ENCODE measurements at regions not wholly inside any gene's neighbourhood (a gene's known extent, or its start where the extent isn't known, plus 50 kb on each side); places are given as distances from the start of the nearest gene placed in this dataset.
"Not testable (repeated sequence)": the region's sequence is repeated elsewhere in the genome, so short reads cannot be mapped to it uniquely, and the experiment has no call there.

DNA sequence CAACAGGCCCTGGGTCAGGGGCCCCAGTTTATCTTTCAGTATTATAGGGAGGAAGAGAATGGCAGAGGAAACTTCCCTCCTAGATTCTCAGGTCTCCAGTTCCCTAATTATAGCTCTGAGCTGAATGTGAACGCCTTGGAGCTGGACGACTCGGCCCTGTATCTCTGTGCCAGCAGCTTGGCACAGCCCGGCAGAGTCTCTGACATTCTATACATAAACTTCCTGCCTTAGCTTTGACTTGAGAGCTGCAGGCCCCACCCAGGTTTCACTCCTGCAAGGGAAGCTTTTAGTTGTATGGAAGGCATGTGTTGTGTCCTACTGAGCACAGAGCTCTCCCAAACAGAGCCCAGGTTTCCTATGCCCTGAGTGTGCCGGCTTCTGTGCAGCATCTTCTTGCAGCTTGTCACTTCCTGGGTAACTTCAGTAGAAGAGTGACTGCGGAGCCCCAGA, 205.6 kb upstream of the PRSS58 start:
- ATAC-seq, result peak; percentile 51 to 71
- H3K9me3 Mint-ChIP-seq, result no peaks in the 10 kb centered on the region
- no peaks in the 10 kb centered on the region for H3K36me3 Mint-ChIP-seq
- DNase-seq (ENCODE audit: low spot score in 2 of 2), result no peak
- peak overlapping the region; percentile 88 to 93 for H3K27ac Mint-ChIP-seq

GRCh38 chr7:142461437-142461836, 203.6 kb upstream of the PRSS58 start:
- peak overlapping the region; percentile 83 to 88 for H3K27ac Mint-ChIP-seq

GRCh38 chr7:142460402-142461117, 202.7 kb upstream of the PRSS58 start:
- Mint-ChIP-seq H3K9me3 (no peaks in the 10 kb centered on the region), H3K36me3 (no peaks in the 10 kb centered on the region), H3K27ac (no peak overlapping the region)
- no peak for ATAC-seq
- no peak for DNase-seq (ENCODE audit: low spot score in 2 of 2)

More at GRCh38 chr7:142461437-142461836, 203.6 kb upstream of the PRSS58 start:
- no peaks in the 10 kb centered on the region for H3K36me3 Mint-ChIP-seq
- DNase-seq (ENCODE audit: low spot score in 2 of 2), result no peak
- peak; percentile 26 to 34 for ATAC-seq
- H3K9me3 Mint-ChIP-seq, result no peaks in the 10 kb centered on the region

DNA sequence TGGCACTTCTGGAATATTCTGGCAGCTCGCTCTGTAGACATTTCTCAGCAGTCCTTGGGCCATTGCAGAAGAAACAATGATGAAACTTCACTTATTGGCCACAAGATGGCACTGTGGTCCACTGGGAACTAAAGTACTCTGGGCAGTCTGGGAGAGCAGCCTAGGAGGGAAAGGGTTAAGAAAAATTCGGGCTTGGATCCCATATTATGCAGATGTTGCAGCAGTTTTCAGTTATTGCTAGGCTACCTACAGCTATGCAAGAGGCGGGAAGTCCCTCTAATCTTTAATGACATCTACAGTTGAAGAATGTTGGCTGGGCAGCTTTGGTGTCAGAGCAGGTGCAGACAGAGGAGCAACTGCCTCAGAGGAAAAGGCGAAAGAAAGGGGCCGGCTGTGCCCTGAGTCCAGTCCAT, 201.7 kb upstream of the PRSS58 start:
- peak overlapping the region in 1 of 2 donors; percentile 51 for H3K27ac Mint-ChIP-seq
- no peaks in the 10 kb centered on the region for H3K9me3 Mint-ChIP-seq
- no peak for DNase-seq (ENCODE audit: low spot score in 2 of 2)
- peak; percentile 62 to 75 for ATAC-seq
- H3K36me3 Mint-ChIP-seq, result no peaks in the 10 kb centered on the region

DNA sequence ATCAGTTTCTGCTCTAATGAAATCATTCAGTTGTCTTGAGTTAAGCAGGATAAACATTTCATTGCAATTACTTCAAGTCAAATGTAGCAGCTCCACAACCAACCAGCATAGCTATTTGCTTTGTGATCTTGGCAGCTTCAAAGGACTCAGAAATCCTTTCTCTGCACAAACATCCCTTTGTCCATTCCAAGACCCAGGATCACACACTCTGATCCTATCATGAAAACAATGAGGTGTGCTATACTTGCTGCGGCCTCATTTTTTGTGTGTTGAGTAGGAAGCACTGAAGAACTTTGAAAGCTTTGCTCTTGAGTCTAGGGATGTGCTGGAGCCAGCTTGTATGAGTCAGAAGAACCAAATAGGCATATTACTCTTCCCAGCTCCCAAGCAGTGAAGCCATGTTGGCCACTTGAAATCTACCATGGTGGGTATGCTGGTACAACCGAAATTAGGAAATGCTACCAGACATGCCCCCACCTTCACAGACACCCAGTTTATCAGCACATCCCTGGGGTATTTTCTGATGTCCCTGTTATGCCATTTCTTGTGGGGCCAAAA, 199.4 kb upstream of the PRSS58 start:
- ATAC-seq, result no peak
- no peak for DNase-seq (ENCODE audit: low spot score in 2 of 2)
- Mint-ChIP-seq H3K27ac (no peak overlapping the region), H3K36me3 (no peaks in the 10 kb centered on the region), H3K9me3 (no peaks in the 10 kb centered on the region)

DNA sequence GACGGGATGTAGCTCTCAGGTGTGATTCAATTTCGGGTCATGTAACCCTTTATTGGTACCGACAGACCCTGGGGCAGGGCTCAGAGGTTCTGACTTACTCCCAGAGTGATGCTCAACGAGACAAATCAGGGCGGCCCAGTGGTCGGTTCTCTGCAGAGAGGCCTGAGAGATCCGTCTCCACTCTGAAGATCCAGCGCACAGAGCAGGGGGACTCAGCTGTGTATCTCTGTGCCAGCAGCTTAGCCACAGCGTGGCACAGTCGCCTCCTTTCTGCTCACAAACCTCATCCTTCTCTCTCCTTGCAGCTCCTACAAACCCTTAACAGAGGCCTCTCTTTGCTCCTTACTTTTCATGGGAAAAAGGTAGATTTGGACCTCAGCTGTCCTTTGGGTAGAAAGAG, 197.5 kb upstream of the PRSS58 start:
- H3K36me3 Mint-ChIP-seq, result no peaks in the 10 kb centered on the region
- DNase-seq (ENCODE audit: low spot score in 2 of 2), result no peak
- ATAC-seq, result peak in 1 of 2 donors; percentile 12
- H3K9me3 Mint-ChIP-seq, result no peaks in the 10 kb centered on the region
- peak overlapping the region in 1 of 2 donors; percentile 28 for H3K27ac Mint-ChIP-seq

DNA sequence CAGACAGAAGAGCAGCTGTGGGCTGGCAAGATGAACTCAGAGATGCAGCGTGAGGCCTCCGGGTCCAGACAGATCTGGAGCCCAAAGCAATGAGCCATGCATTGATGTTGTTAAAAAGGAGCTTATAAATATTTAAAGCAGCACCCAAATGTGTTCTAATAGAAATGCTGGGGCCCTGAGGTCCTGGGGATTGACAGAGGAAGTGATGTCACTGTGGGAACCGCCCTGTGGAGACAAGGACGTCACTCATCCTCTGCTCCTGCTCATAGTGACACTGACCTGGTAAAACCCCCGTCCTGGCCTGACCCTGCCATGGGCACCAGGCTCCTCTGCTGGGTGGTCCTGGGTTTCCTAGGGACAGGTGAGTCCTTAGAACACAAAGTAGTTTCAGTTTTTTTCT, 197.0 kb upstream of the PRSS58 start:
- Mint-ChIP-seq H3K9me3 (no peaks in the 10 kb centered on the region), H3K27ac (peak overlapping the region in 1 of 2 donors; percentile 28), H3K36me3 (no peaks in the 10 kb centered on the region)
- DNase-seq (ENCODE audit: low spot score in 2 of 2) (no peak), ATAC-seq (peak in 1 of 2 donors; percentile 71)

- Mint-ChIP-seq H3K27ac (peak overlapping the region in 1 of 2 donors; percentile 75), H3K36me3 (no peaks in the 10 kb centered on the region), H3K9me3 (no peaks in the 10 kb centered on the region)
- ATAC-seq (no peak), DNase-seq (ENCODE audit: low spot score in 2 of 2) (no peak)
Measured at GRCh38 chr7:142452791-142453190, 194.9 kb upstream of the PRSS58 start.

- Mint-ChIP-seq H3K27ac (no peak overlapping the region), H3K9me3 (no peaks in the 10 kb centered on the region), H3K36me3 (no peaks in the 10 kb centered on the region)
- DNase-seq (ENCODE audit: low spot score in 2 of 2), result no peak
- ATAC-seq, result no peak
Measured at GRCh38 chr7:142451817-142452216, 194.0 kb upstream of the PRSS58 start.

GRCh38 chr7:142451296-142451695, 193.4 kb upstream of the PRSS58 start:
- ATAC-seq, result no peak
- Mint-ChIP-seq H3K36me3 (no peaks in the 10 kb centered on the region), H3K9me3 (no peaks in the 10 kb centered on the region), H3K27ac (no peak overlapping the region)
- no peak for DNase-seq (ENCODE audit: low spot score in 2 of 2)

- no peak for ATAC-seq
- Mint-ChIP-seq H3K36me3 (no peaks in the 10 kb centered on the region), H3K27ac (no peak overlapping the region)
Measured at GRCh38 chr7:142450695-142451094, 192.8 kb upstream of the PRSS58 start.

GRCh38 chr7:142450206-142450605, 192.3 kb upstream of the PRSS58 start:
- Mint-ChIP-seq H3K36me3 (no peaks in the 10 kb centered on the region), H3K27ac (no peak overlapping the region), H3K9me3 (no peaks in the 10 kb centered on the region)
- DNase-seq (ENCODE audit: low spot score in 2 of 2), result no peak
- peak in 1 of 2 donors; percentile 23 for ATAC-seq

More at GRCh38 chr7:142450695-142451094, 192.8 kb upstream of the PRSS58 start:
- no peaks in the 10 kb centered on the region for H3K9me3 Mint-ChIP-seq
- no peak for DNase-seq (ENCODE audit: low spot score in 2 of 2)

GRCh38 chr7:142448857-142449256, 191.0 kb upstream of the PRSS58 start:
- not testable (repeated sequence) for ATAC-seq; DNase-seq (ENCODE audit: low spot score in 2 of 2); H3K36me3 Mint-ChIP-seq; H3K27ac Mint-ChIP-seq; H3K9me3 Mint-ChIP-seq

- Mint-ChIP-seq H3K36me3 (no peaks in the 10 kb centered on the region), H3K9me3 (no peaks in the 10 kb centered on the region), H3K27ac (no peak overlapping the region)
- DNase-seq (ENCODE audit: low spot score in 2 of 2), result no peak
- no peak for ATAC-seq
Measured at GRCh38 chr7:142447762-142448161, 189.9 kb upstream of the PRSS58 start.

GRCh38 chr7:142445019-142445686, 187.3 kb upstream of the PRSS58 start:
- Mint-ChIP-seq H3K27ac (peak overlapping the region in 1 of 2 donors; percentile 67), H3K9me3 (no peaks in the 10 kb centered on the region), H3K36me3 (no peaks in the 10 kb centered on the region)
- peak; percentile 67 to 74 for ATAC-seq
- DNase-seq (ENCODE audit: low spot score in 2 of 2), result peak in 1 of 2 donors; percentile 47

DNA sequence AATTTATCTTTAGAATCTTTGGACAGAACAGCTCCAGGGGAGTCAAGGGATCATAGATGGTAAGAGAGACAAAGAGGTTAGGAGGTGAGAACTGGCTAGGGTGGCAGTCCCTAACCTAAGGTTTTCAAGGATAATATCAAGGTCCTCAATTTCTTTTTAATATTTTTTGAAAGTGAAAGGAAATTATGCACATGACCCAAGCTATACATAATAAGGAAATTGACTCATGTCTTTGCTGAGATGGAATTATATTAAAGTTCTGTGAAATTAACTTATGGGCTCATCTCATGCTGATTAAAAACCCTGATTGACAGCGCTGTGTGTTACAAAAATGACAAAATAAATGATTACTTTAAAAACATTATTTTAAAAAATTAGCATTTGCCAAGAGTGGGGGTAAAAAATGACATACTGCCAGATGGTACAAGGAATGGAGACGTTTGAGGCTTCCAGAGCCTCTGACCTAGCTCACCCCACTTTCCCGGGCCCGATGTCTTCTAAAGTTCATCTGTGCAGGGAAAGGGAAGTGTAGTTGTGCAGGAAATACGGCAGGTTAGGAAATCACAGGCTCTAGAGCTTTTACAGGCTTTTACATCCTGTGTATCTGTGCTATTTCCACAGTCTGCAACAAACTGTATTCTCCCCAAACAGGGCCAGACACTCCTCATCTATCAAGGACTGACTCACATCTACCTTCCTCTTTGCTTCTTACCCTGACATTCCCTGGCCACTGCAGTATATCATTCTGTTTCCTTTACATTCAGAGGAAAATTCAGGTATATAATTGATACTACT, 185.6 kb upstream of the PRSS58 start:
- H3K9me3 Mint-ChIP-seq, result no peaks in the 10 kb centered on the region
- H3K36me3 Mint-ChIP-seq, result no peaks in the 10 kb centered on the region
- ATAC-seq (no peak), DNase-seq (ENCODE audit: low spot score in 2 of 2) (no peak)
- H3K27ac Mint-ChIP-seq, result no peak overlapping the region

GRCh38 chr7:142442396-142442795, 184.5 kb upstream of the PRSS58 start:
- DNase-seq (ENCODE audit: low spot score in 2 of 2) (no peak), ATAC-seq (no peak)
- no peaks in the 10 kb centered on the region for H3K9me3 Mint-ChIP-seq
- H3K36me3 Mint-ChIP-seq, result no peaks in the 10 kb centered on the region
- no peak overlapping the region for H3K27ac Mint-ChIP-seq

Data from activated naive CD4-positive, alpha-beta T cell treated with anti-CD3 and anti-CD28 coated beads, Interleukin-2, amount 50 U/mL, for 72 hours (primary cell).